ENCODE measurements at regions not wholly inside any gene's neighbourhood (a gene's known extent, or its start where the extent isn't known, plus 50 kb on each side); places are given as distances from the start of the nearest gene placed in this dataset.
"Not testable (repeated sequence)": the region's sequence is repeated elsewhere in the genome, so short reads cannot be mapped to it uniquely, and the experiment has no call there.

- no peak overlapping the region for H3K4me3 Mint-ChIP-seq
- no peak overlapping the region for H3K9ac ChIP-seq (ENCODE audit: insufficient read depth, low read length, poor library complexity, severe bottlenecking)
- H3K27ac ChIP-seq (ENCODE audit: low read depth in 1 of 2, low read length in 2 of 2) = no peak overlapping the region
- H2AFZ ChIP-seq (ENCODE audit: insufficient read depth, low read depth, low read length, poor library complexity, severe bottlenecking) = no peak overlapping the region
- no peaks in the 10 kb centered on the region for H3K79me2 ChIP-seq (ENCODE audit: insufficient read depth, low read length)
- no peaks in the 10 kb centered on the region for H4K20me1 ChIP-seq (ENCODE audit: insufficient read depth, low read length)
- H3K36me3 Mint-ChIP-seq = no peaks in the 10 kb centered on the region
- H3K36me3 ChIP-seq (replicated peaks in 1 of 2; ENCODE audit: control insufficient read depth in 1 of 2, insufficient read depth in 2 of 2, low read length in 2 of 2) = no peaks in the 10 kb centered on the region
- TF ChIP-seq CTCF (IDR thresholded peaks at IDR 0.05) = no peak
- intact Hi-C loops (cut with micrococcal nuclease) = no loop called here
- no peaks in the 10 kb centered on the region for H3K27me3 ChIP-seq (ENCODE audit: control insufficient read depth in 2 of 2, insufficient read depth in 2 of 2, low read length in 2 of 2)
- no peak overlapping the region for H3K4me3 ChIP-seq (replicated peaks in 1 of 3; ENCODE audit: low read depth in 2 of 3, low read length in 3 of 3)
- H3K9me3 ChIP-seq (replicated peaks in 1 of 2; ENCODE audit: control insufficient read depth in 1 of 2, insufficient read depth in 1 of 2, low read length in 2 of 2) = peaks cover 0 to 11% of the 10 kb centered on the region in 2 donors
- H3K4me1 Mint-ChIP-seq = no peaks in the 10 kb centered on the region
- H3K4me1 ChIP-seq (ENCODE audit: control insufficient read depth in 1 of 2, insufficient read depth in 2 of 2, low read length in 2 of 2) = no peaks in the 10 kb centered on the region
- no peak overlapping the region for H3K27ac Mint-ChIP-seq
- H3K9me3 Mint-ChIP-seq = peaks cover 2 to 7% (median 4%) of the 10 kb centered on the region in 7 donors
- no peak for DNase-seq
- no peak overlapping the region for H3K4me2 ChIP-seq (replicated peaks; ENCODE audit: extremely low read depth, low read length, poor library complexity, severe bottlenecking)
- peaks cover 0 to 2% (median 0%) of the 10 kb centered on the region in 3 donors for H3K27me3 Mint-ChIP-seq (ENCODE audit: low read depth in 3 of 3)
These were observed 982.2 kb upstream of the EPHA6 start for GRCh38 chr3:95832146-95832545.

- H3K27me3 ChIP-seq (ENCODE audit: control insufficient read depth in 2 of 2, insufficient read depth in 2 of 2, low read length in 2 of 2); H3K27ac ChIP-seq (ENCODE audit: low read depth in 1 of 2, low read length in 2 of 2); H3K36me3 Mint-ChIP-seq; H3K9ac ChIP-seq (ENCODE audit: insufficient read depth, low read length, poor library complexity, severe bottlenecking); DNase-seq; H3K4me1 ChIP-seq (ENCODE audit: control insufficient read depth in 1 of 2, insufficient read depth in 2 of 2, low read length in 2 of 2); intact Hi-C loops (cut with micrococcal nuclease); H2AFZ ChIP-seq (ENCODE audit: insufficient read depth, low read depth, low read length, poor library complexity, severe bottlenecking); H3K79me2 ChIP-seq (ENCODE audit: insufficient read depth, low read length); H3K27me3 Mint-ChIP-seq (ENCODE audit: low read depth in 3 of 3); H4K20me1 ChIP-seq (ENCODE audit: insufficient read depth, low read length); H3K27ac Mint-ChIP-seq; H3K4me3 Mint-ChIP-seq; H3K4me2 ChIP-seq (replicated peaks; ENCODE audit: extremely low read depth, low read length, poor library complexity, severe bottlenecking); H3K4me3 ChIP-seq (replicated peaks in 1 of 3; ENCODE audit: low read depth in 2 of 3, low read length in 3 of 3); H3K36me3 ChIP-seq (replicated peaks in 1 of 2; ENCODE audit: control insufficient read depth in 1 of 2, insufficient read depth in 2 of 2, low read length in 2 of 2); H3K4me1 Mint-ChIP-seq: not testable (repeated sequence)
- WGBS (ENCODE audit: insufficient coverage) = 90% methylated on average over 3 of the region's 9 CpGs
- H3K9me3 ChIP-seq (replicated peaks in 1 of 2; ENCODE audit: control insufficient read depth in 1 of 2, insufficient read depth in 1 of 2, low read length in 2 of 2) = peaks cover 5 to 18% of the 10 kb centered on the region in 2 donors
- peaks cover 7 to 24% (median 20%) of the 10 kb centered on the region in 7 donors for H3K9me3 Mint-ChIP-seq
These were observed 953.8 kb upstream of the EPHA6 start for GRCh38 chr3:95860628-95861027.

All from CD14-positive monocyte (primary cell).